HCT116 (cell line): ENCODE measurements at regions not wholly inside any gene's neighbourhood (a gene's known extent, or its start where the extent isn't known, plus 50 kb on each side); places are given as distances from the start of the nearest gene placed in this dataset.

Experiments used
- ATAC-seq: fragments of 200-7000 bp; cut with Tn5 transposase; 2 replicates; pipeline ENCODE4 v1.9.1; 2020; ENCODE audit warnings: mild to moderate bottlenecking, moderate library complexity
- BruUV-seq: library from RNA; stranded (reverse); fragments of 400-500 nt; replicated peaks from 2 replicates; lab custom pipeline; 2021; lab: Mats Ljungman, UMichigan
- CTCF ChIA-PET: fragments of 300-600 bp; sonication (Branson Sonifier 250); formaldehyde crosslinking; loops from one replicate; lab custom pipeline; 2021; ENCODE audit warnings: antibody characterized with exemption; lab: Charles Lee
- POLR2A ChIA-PET: fragments of 300-600, 350-600 bp; sonication (Branson Sonifier 250); formaldehyde crosslinking; loops from one replicate; lab custom pipeline; 2021; ENCODE audit warnings: antibody characterized with exemption; lab: Charles Lee
- RAD21 ChIA-PET, 2 experiments: fragments of 300-600 bp; sonication (Branson Sonifier 250); formaldehyde crosslinking; loops; one replicate each; lab custom pipeline; 2023; ENCODE audit warnings: low total read pairs in 2 of 2; ENCODE audit not compliant: uncharacterized antibody in 2 of 2, unreplicated experiment in 2 of 2, low non-redundant PET in 1 of 2; lab: Charles Lee
- DNase-seq: peaks from one replicate; pipeline ENCODE4 v3.0.0-alpha.2; 2010; ENCODE audit warnings: low read depth, low spot score
- H2AFZ ChIP-seq: fragments of 200-600 bp; shearing (Covaris generic), sonication (generic); 2 replicates; pipeline ENCODE4 v1.6.1; 2017; ENCODE audit warnings: low read depth, mixed run types, mixed read lengths, antibody characterized with exemption, low read length; ENCODE audit not compliant: poor library complexity, severe bottlenecking
- H3K27ac ChIP-seq: 2 replicates; pipeline ENCODE4 v1.5.1; 2012; ENCODE audit warnings: low read depth, low read length
- H3K27me3 ChIP-seq: fragments of 200-600 bp; sonication (generic); 2 replicates; pipeline ENCODE4 v1.6.1; 2016; ENCODE audit warnings: mixed run types, low read length, mixed read lengths; ENCODE audit not compliant: insufficient read depth
- H3K36me3 ChIP-seq, 2 experiments: fragments of 200-500 bp in 1 of 2; fragments of 200-600 bp in 1 of 2; sonication (Bioruptor generic) in 1 of 2; sonication (generic) in 1 of 2; 2 replicates each; pipeline versions ENCODE4 v1.5.1 to v1.6.1; 2014 to 2016; ENCODE audit warnings: low read length in 2 of 2, inconsistent platforms in 1 of 2, mixed read lengths in 1 of 2, mixed run types in 1 of 2; ENCODE audit not compliant: insufficient read depth in 2 of 2, control insufficient read depth in 1 of 2
- H3K4me1 ChIP-seq, 2 experiments: fragments of 200-600 bp in 1 of 2; sonication (generic) in 1 of 2; 2 replicates each; pipeline versions ENCODE4 v1.5.1 to v1.6.1; 2012 to 2017; ENCODE audit warnings: low read length in 2 of 2, inconsistent platforms in 1 of 2, mild to moderate bottlenecking in 1 of 2, mixed read lengths in 1 of 2, mixed run types in 1 of 2, moderate library complexity in 1 of 2; ENCODE audit not compliant: insufficient read depth in 2 of 2, control insufficient read depth in 1 of 2
- H3K4me2 ChIP-seq: fragments of 200-600 bp; sonication (generic); 2 replicates; pipeline ENCODE4 v1.6.1; 2017; ENCODE audit warnings: mixed run types, low read length, mixed read lengths
- H3K4me3 ChIP-seq, 2 experiments: fragments of 200-600 bp in 1 of 2; sonication (generic) in 1 of 2; replicated peaks in 1 of 2; 2 replicates each; pipeline ENCODE4 v1.5.1; 2011 to 2016; ENCODE audit warnings: low read length in 2 of 2, control low read depth in 1 of 2, low read depth in 1 of 2, mild to moderate bottlenecking in 1 of 2, mixed read lengths in 1 of 2, mixed run types in 1 of 2
- H3K79me2 ChIP-seq: fragments of 200-600 bp; sonication (generic); 2 replicates; pipeline ENCODE4 v1.6.1; 2017; ENCODE audit warnings: mild to moderate bottlenecking, mixed run types, low read length, moderate library complexity, mixed read lengths; ENCODE audit not compliant: insufficient read depth
- H3K9ac ChIP-seq: fragments of 200-600 bp; sonication (generic); 2 replicates; pipeline ENCODE4 v1.6.1; 2016; ENCODE audit warnings: low read length, mixed read lengths
- H3K9me2 ChIP-seq: fragments of 200-600 bp; sonication (generic), shearing (Covaris generic); 2 replicates; pipeline ENCODE4 v1.6.1; 2017; ENCODE audit warnings: mixed run types, mild to moderate bottlenecking, moderate library complexity; ENCODE audit not compliant: insufficient read depth
- H3K9me3 ChIP-seq, 2 experiments: fragments of 200-500 bp in 1 of 2; fragments of 200-600 bp in 1 of 2; sonication (Bioruptor generic) in 1 of 2; sonication (generic) in 1 of 2; 2 replicates each; pipeline ENCODE4 v1.6.1; 2014 to 2017; ENCODE audit warnings: low read length in 2 of 2, mixed read lengths in 2 of 2, inconsistent platforms in 1 of 2, low read depth in 1 of 2, mild to moderate bottlenecking in 1 of 2, mixed run types in 1 of 2, moderate library complexity in 1 of 2; ENCODE audit not compliant: control insufficient read depth in 1 of 2, insufficient read depth in 1 of 2
- H4K20me1 ChIP-seq: fragments of 200-600 bp; sonication (generic), shearing (Covaris generic); 2 replicates; pipeline ENCODE4 v1.6.1; 2017; ENCODE audit warnings: mixed run types, mild to moderate bottlenecking, moderate library complexity; ENCODE audit not compliant: insufficient read depth
- CTCF ChIP-seq, 3 experiments: fragments of 200-600 bp in 1 of 3; sonication (generic) in 1 of 3; IDR thresholded peaks in 2 of 3; conservative IDR thresholded peaks in 1 of 3; 2 replicates each; pipeline ENCODE4 v1.5.1; 2012 to 2017; ENCODE audit warnings: low read depth in 2 of 3, low read length in 2 of 3, antibody characterized with exemption in 1 of 3, borderline replicate concordance in 1 of 3, control low read depth in 1 of 3, mild to moderate bottlenecking in 1 of 3, mixed read lengths in 1 of 3, mixed run types in 1 of 3, moderate library complexity in 1 of 3; ENCODE audit not compliant: insufficient read depth in 1 of 3
- EGR1 ChIP-seq: IDR thresholded peaks from 2 replicates; pipeline ENCODE4 v1.6.1; 2012; ENCODE audit warnings: low read depth
- EZH2phosphoT487 ChIP-seq: fragments of 200-600 bp; IDR thresholded peaks from 2 replicates; pipeline ENCODE4 v1.6.1; 2018; ENCODE audit warnings: antibody characterized with exemption, borderline replicate concordance
- FOSL1 ChIP-seq: IDR thresholded peaks from 2 replicates; pipeline ENCODE4 v1.6.1; 2012; ENCODE audit warnings: low read depth
- JUND ChIP-seq: IDR thresholded peaks from 2 replicates; pipeline ENCODE4 v1.6.1; 2012
- POLR2AphosphoS5 ChIP-seq: IDR thresholded peaks from 2 replicates; pipeline ENCODE4 v1.6.1; 2011; ENCODE audit warnings: mild to moderate bottlenecking, low read depth, low read length, moderate library complexity
- REST ChIP-seq: IDR thresholded peaks from 2 replicates; pipeline ENCODE4 v1.6.1; 2012; ENCODE audit warnings: low read depth
- SIN3A ChIP-seq: IDR thresholded peaks from 2 replicates; pipeline ENCODE4 v1.6.1; 2012; ENCODE audit warnings: low read depth
- YY1 ChIP-seq: IDR thresholded peaks from 2 replicates; pipeline ENCODE4 v1.6.1; 2011; ENCODE audit warnings: low read length, low read depth, moderate library complexity, mild to moderate bottlenecking; ENCODE audit not compliant: insufficient replicate concordance; ENCODE audit errors: extremely low read depth
- ZFX ChIP-seq: fragments of 450-650 bp; IDR thresholded peaks from 2 replicates; pipeline ENCODE4 v1.6.1; 2017
- ZNF274 ChIP-seq: fragments of 200-500 bp; sonication (Bioruptor generic); IDR thresholded peaks from 2 replicates; pipeline ENCODE4 v1.6.1; 2014; ENCODE audit warnings: mild to moderate bottlenecking, low read depth, low read length, inconsistent platforms
- intact Hi-C: fragments of 100-400 bp; cut with micrococcal nuclease; formaldehyde crosslinking; loops from 2 replicates; pipeline ENCODE4 v1.10.0; 2022

- no peak for TF ChIP-seq EZH2phosphoT487
- no peak for TF ChIP-seq EGR1
- TF ChIP-seq ZFX = no peak
- TF ChIP-seq SIN3A = no peak
- no peak for TF ChIP-seq REST
- no peak for TF ChIP-seq POLR2AphosphoS5
- TF ChIP-seq JUND = no peak
- no peak for TF ChIP-seq ZNF274
- no peak for TF ChIP-seq FOSL1
- no peak for TF ChIP-seq YY1
- TF ChIP-seq CTCF (IDR thresholded peaks at IDR 0.05 in 2 of 3, conservative IDR thresholded peaks at IDR 0.05 in 1 of 3; ENCODE audit: borderline replicate concordance in 1 of 3, insufficient read depth in 1 of 3, low read depth in 2 of 3, low read length in 2 of 3) = no peak
- H3K9me3 ChIP-seq = no peaks in the 10 kb centered on the region
- no peak overlapping the region for H3K4me2 ChIP-seq
- RAD21 ChIA-PET = no interaction called here
- no peak overlapping the region for H3K4me3 ChIP-seq
- no peaks in the 10 kb centered on the region for H3K36me3 ChIP-seq
- no peak overlapping the region for H3K27ac ChIP-seq
- intact Hi-C loops = no loop called here
- H3K4me1 ChIP-seq = no peaks in the 10 kb centered on the region
- no peak overlapping the region for H3K9ac ChIP-seq
- DNase-seq (no peak), ATAC-seq (no peak)
- H4K20me1 ChIP-seq = no peaks in the 10 kb centered on the region
- CTCF ChIA-PET = no interaction called here
- POLR2A ChIA-PET = no interaction called here
- no peaks in the 10 kb centered on the region for H3K79me2 ChIP-seq
- no peak overlapping the region for H2AFZ ChIP-seq
- BruUV-seq = no TSS peak
- no peaks in the 10 kb centered on the region for H3K9me2 ChIP-seq
- no peaks in the 10 kb centered on the region for H3K27me3 ChIP-seq
Measured at GRCh38 chr3:87425056-87425455, 148.7 kb upstream of the POU1F1 start.
